Sciatic nerve (tissue), 2 donors: ENCODE measurements at regions not wholly inside any gene's neighbourhood (a gene's known extent, or its start where the extent isn't known, plus 50 kb on each side); places are given as distances from the start of the nearest gene placed in this dataset.

Experiments used
- ATAC-seq: fragments of 200-7000 bp; cut with Tn5 transposase; one replicate; pipeline ENCODE4 v1.9.1; 2020; ENCODE audit warnings: mild to moderate bottlenecking, moderate library complexity
- DNase-seq: peaks from one replicate; pipeline ENCODE4 v3.0.0-alpha.2; 2020; ENCODE audit warnings: low spot score
- intact Hi-C: fragments of 100-400 bp; cut with DNase I; formaldehyde crosslinking; loops from one replicate; pipeline ENCODE4 v1.14.2; 2022
- donor health status: DM: no; HTN: no; CAD: no.
- donor health status: DM: no; HTN: no; CAD: no.

GRCh38 chr3:76943058-76943457 is 96.8 kb upstream of the ROBO2 start:
- intact Hi-C loops: no loop called here
- DNase-seq (no peak), ATAC-seq (no peak)

DNA sequence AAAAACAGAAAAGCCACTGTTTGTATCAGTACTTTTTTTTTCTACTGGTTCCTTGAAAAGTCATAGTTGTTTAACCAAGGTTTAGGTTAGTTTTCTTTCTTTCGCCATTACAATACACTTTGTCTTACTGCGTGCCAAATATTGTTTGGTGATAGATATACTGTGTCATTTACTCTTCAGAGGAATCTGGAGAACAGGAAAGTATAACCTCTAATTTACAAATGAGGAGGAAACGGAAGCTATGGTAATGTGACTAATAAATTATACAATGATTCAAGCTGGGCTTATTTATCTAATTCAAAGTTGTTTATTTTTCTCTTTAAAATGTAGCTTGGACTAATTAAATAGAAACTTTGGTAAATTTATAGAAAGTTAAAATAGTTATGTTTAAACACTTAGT is 96.2 kb upstream of the ROBO2 start:
- ATAC-seq (no peak), DNase-seq (no peak)
- intact Hi-C loops: no loop called here

DNA sequence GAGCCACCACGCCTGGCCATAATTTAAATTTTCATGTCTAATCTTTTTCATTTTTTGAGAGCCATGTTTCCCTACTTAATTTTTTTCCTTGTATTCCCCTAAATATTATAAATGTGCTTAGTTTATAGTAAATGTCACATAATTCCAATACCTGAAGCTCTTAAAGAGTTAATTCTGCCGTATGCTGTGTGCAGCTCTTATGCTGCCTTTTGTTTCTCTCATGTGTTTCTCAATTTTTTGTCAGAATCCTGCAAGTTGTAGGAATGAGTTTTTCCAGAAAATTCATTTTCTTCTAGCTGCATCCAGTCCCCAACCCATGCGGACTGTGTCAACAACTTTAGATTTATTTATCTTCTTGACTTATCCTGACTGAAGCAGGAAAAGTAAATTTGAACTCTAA is 90.9 kb upstream of the ROBO2 start:
- intact Hi-C loops: no loop called here
- DNase-seq (no peak), ATAC-seq (no peak)

- intact Hi-C loops: no loop called here
- ATAC-seq: no peak
- DNase-seq: no peak
Measured at GRCh38 chr3:76949462-76949861, 90.4 kb upstream of the ROBO2 start.

GRCh38 chr3:76950590-76950989 is 89.3 kb upstream of the ROBO2 start:
- intact Hi-C loops: no loop called here
- ATAC-seq: no peak
- DNase-seq: no peak

DNA sequence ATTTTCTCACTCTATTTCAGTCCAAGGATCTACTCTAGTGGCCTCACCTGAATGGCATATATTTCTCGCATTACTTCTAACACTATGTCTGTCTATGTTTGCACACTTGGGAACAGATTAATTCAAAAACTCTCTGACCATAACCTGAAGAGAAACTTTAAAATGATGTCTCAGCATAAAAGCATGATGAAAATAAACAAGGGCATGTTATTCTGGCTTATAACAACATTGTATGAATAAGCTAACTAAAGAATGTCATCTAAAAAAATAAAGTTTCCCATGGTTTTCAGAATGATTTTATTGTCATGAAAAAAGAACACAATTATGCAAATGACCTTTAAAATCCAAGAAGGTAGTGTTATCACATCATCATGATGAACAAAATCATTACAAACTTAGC is 85.5 kb upstream of the ROBO2 start:
- intact Hi-C loops: no loop called here
- no peak for DNase-seq
- no peak for ATAC-seq

DNA sequence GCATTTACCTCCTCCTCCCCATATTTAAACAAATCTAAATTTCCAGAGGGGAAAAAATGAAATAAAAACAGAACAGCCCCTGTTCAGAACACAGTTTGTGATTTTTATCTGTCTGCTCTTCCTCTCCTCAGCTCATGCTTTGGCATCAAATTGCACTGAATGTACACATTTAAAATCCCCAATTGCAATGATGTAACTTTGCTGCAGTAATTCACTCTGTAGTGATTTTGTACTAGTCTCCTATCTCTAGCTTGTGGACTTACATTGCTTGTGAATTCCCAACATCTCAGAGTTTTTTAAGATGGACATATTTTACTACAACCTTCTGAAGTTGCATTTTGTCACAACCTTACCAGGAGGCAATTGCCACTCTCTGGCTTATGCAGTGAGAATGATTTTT is 81.6 kb upstream of the ROBO2 start:
- ATAC-seq (no peak), DNase-seq (no peak)
- intact Hi-C loops: no loop called here

DNA sequence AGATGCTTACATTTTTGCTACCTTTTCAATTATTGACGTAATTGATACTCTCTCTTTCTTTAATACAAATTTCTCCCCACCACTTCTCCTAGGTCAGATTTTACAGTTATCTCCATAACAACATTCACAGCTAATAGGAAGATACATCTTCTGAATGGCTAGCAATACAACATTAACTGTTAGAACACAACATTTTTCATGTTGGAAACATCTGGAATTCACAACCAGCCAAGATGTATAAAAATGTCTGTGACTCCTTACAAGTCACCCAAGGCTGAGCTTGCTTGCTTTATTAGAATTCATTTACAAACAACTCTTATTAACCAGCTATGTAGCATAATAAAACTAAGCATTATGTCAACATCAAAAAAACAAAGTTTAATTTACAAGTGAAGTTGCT is 81.0 kb upstream of the ROBO2 start:
- intact Hi-C loops: no loop called here
- no peak for ATAC-seq
- no peak for DNase-seq

- ATAC-seq (no peak), DNase-seq (no peak)
- intact Hi-C loops: no loop called here
Measured at GRCh38 chr3:76961284-76961683, 78.6 kb upstream of the ROBO2 start.

DNA sequence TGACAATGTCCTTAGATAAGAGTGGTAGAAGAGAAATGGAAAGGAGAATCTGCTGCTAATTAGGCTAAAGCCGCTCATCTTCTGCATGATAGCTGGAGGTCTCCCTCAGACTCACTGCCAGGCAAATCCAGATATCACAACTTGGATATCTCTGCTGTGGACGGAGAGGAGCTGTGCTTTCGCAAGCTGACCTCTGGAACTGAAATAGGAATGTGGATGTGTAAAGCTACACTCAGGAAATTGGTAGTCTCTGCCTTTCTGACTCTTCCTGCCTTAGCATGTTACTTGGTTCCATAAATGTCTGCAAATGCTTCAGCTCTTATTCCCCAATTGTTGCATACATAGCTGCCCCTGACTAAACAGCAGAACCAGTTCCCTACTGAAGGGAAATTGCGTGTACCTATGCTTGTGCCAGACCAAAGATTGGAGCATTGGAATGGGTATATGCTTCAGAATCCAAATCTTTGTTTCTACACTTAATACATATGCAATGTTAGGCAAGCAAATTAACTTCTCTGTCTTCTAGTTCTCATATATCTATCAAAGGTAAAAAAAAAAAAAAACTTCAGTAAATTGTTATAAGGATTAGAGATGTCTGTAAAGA is 74.7 kb upstream of the ROBO2 start:
- no peak for ATAC-seq
- no peak for DNase-seq
- intact Hi-C loops: no loop called here

GRCh38 chr3:76969471-76969870 is 70.4 kb upstream of the ROBO2 start:
- DNase-seq (no peak), ATAC-seq (no peak)
- intact Hi-C loops: no loop called here

GRCh38 chr3:76969996-76970615 is 69.8 kb upstream of the ROBO2 start:
- DNase-seq (no peak), ATAC-seq (no peak)
- intact Hi-C loops: no loop called here

GRCh38 chr3:76972624-76973296 is 67.1 kb upstream of the ROBO2 start:
- DNase-seq: no peak
- intact Hi-C loops: no loop called here
- ATAC-seq: no peak

DNA sequence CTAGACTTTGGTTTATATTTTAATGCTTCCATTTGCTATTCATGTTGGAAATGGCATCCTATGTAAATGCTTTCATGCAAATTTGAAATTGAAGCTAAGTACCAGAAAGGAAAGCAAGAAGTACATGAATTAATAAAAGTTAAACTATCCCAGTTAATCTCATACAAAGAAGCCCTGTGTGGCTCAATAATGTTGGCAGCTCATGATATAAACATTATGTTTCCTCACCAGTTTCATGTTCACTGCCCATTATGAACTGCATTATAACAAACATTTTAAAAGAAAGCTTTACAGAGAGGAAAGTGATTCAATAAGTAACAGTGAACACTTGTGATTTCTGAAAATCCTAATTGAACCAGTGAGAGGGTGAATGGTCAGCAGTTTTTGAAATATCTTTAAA is 62.9 kb upstream of the ROBO2 start:
- ATAC-seq (no peak), DNase-seq (no peak)
- intact Hi-C loops: no loop called here

DNA sequence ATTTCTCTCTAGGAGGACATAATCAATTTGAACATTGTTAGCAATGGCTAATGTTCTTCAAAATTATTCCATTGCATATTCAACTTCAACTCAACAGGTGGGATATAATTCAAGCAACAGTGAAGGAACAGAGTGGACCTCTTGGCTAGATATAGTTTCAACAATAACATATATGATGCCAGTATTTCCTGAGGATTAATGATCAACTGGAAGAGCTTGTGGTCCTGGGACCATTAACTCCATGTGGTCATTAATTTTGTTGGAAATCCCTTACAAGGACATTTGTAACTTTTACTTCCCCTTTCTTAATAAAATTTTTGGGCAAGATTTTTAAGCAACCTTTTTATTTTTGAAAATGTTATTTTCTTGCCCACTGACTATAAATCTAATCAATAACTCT is 54.3 kb upstream of the ROBO2 start:
- intact Hi-C loops: no loop called here
- ATAC-seq (no peak), DNase-seq (no peak)

DNA sequence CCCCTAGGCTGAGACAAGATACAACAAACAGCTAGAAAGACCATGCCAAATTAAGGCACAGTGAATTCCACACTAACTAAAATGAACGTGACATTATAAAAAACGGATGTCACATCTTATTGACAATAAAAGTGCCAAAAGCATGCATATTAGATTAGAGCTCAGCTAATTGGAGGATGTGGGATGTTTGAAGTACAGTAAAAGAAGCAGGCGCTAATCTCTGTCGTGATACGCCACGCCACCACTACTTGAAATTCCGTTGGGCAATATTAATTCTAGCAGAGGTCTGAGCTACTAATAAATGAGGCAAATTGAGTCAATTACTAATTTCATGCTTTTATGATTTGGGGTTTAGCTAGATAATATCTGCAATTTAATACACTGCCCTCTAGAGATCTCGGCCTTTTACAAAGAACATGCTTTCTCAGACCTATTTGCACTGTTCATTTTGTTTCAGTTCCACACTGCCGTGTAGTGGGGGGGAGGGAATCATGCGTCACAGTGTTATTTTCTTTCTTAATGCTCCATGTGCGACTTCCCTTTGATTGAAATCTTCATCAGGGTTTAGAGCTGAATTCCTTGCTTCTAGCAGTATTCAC is 52.9 kb upstream of the ROBO2 start:
- ATAC-seq (no peak), DNase-seq (no peak)
- intact Hi-C loops: no loop called here
